ENCODE measurements at regions not wholly inside any gene's neighbourhood (a gene's known extent, or its start where the extent isn't known, plus 50 kb on each side); places are given as distances from the start of the nearest gene placed in this dataset.
"Not testable (repeated sequence)": the region's sequence is repeated elsewhere in the genome, so short reads cannot be mapped to it uniquely, and the experiment has no call there.

DNA sequence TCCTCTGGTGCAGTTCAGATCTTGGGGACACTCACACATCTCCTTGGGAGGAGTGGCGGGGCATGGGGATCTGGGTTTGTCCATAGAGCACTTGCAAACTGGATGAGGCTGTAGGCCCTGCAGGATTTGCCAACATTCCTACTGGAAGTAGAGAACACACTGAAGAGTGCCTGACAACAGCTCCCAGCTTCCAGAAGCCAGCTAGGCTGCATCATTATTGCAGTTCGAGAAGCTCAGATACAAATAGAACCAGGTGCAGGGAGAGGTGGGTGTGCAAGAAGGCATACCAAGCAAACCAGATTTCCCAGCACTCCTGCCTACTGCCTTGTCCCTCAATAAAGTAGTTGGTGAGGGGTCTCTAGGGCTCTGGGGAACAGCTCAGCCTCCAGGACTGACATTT lies 52.5 kb downstream of the RHOB start:
- peaks cover 7 to 9% of the 10 kb centered on the region in 2 donors for H3K4me1 ChIP-seq
- no peaks in the 10 kb centered on the region for H3K36me3 ChIP-seq
- TF ChIP-seq CTCF (IDR thresholded peaks at IDR 0.05) (no peak), POLR2A (IDR thresholded peaks at IDR 0.05) (no peak)
- no peaks in the 10 kb centered on the region for H3K9me3 ChIP-seq
- WGBS, 2 donors = 91 to 94% methylated on average over 2 of the region's 2 CpGs
- intact Hi-C loops (cut with DNase I) = no loop called here
- no peak overlapping the region for H3K27ac ChIP-seq
- no peaks in the 10 kb centered on the region for H3K27me3 ChIP-seq
- no peak overlapping the region for H3K4me3 ChIP-seq (replicated peaks in 1 of 3)
- no peak for DNase-seq

GRCh38 chr2:20501974-20502373 lies 55.1 kb downstream of the RHOB start:
- Histone ChIP-seq H3K9me3 (no peaks in the 10 kb centered on the region), H3K4me1 (no peaks in the 10 kb centered on the region), H3K36me3 (no peaks in the 10 kb centered on the region), H3K27me3 (no peaks in the 10 kb centered on the region), H3K27ac (no peak overlapping the region), H3K4me3 (replicated peaks in 1 of 3) (no peak overlapping the region)
- 74 to 91% methylated on average over 4 of the region's 4 CpGs for WGBS, 2 donors
- intact Hi-C loops (cut with DNase I) = no loop called here
- TF ChIP-seq POLR2A (IDR thresholded peaks at IDR 0.05) = no peak
- TF ChIP-seq CTCF (IDR thresholded peaks at IDR 0.05) = no peak
- DNase-seq = no peak

DNA sequence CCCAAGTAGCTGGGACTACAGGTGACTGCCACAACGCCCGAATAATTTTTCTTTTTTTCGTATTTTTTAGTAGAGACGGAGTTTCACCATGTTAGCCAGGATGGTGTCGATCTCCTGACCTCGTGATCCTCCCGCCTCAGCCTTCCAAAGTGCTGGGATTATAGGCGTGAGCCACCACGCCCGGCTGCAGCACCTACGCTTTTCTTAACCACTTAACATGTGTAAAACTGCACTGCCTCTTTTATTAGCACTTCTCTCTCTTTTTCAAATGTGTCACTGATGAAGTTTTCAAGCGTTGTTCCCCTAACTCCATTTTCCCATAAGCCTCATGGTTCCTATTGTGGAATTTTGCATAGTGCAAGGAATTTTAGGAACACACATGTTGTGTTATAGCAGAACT lies 55.6 kb downstream of the RHOB start:
- WGBS, 2 donors = 89 to 94% methylated on average over 12 of the region's 12 CpGs
- H3K9me3 ChIP-seq; H3K27ac ChIP-seq; H3K36me3 ChIP-seq; intact Hi-C loops (cut with DNase I); H3K4me1 ChIP-seq; H3K27me3 ChIP-seq; DNase-seq; H3K4me3 ChIP-seq (replicated peaks in 1 of 3): not testable (repeated sequence)

GRCh38 chr2:20504174-20504573 lies 57.3 kb downstream of the RHOB start:
- DNase-seq = no peak

DNA sequence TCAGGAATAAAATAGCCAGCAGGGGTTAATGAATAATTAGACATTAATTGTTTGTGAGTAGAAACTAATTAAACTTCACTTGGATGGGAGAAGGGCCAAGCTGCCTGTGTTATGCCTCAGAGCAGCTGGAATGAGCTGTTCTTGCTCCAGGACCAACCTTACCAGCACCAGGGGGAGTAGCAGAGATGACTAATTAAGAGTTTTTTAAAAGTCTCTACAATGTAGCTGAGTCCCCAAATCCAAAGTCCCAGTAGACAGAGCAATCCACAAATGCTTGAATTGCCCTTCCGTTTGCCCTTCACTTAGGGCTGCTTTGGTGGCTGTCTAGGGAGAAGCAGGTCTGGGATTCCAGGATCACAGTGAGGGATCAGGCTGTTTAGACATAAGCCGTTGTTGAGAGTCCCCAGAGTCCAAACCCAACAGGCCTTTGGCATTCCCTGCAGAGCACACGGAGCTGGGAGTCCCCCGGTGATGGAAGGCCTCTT lies 59.4 kb downstream of the RHOB start:
- WGBS, 2 donors = 68 to 94% methylated on average over 4 of the region's 4 CpGs
- Histone ChIP-seq H3K4me3 (replicated peaks in 1 of 3) (no peak overlapping the region), H3K36me3 (no peaks in the 10 kb centered on the region), H3K27ac (no peak overlapping the region), H3K4me1 (peaks cover 0 to 9% of the 10 kb centered on the region in 2 donors), H3K27me3 (no peaks in the 10 kb centered on the region), H3K9me3 (no peaks in the 10 kb centered on the region)
- DNase-seq = no peak
- TF ChIP-seq POLR2A (IDR thresholded peaks at IDR 0.05) (no peak), CTCF (IDR thresholded peaks at IDR 0.05) (no peak)
- intact Hi-C loops (cut with DNase I) = no loop called here

More at GRCh38 chr2:20504174-20504573, 57.3 kb downstream of the RHOB start:
- intact Hi-C loops (cut with DNase I) = no loop called here
- H3K4me3 ChIP-seq (replicated peaks in 1 of 3) = no peak overlapping the region
- TF ChIP-seq POLR2A (IDR thresholded peaks at IDR 0.05) = no peak
- no peak for TF ChIP-seq CTCF (IDR thresholded peaks at IDR 0.05)
- H3K4me1 ChIP-seq = no peaks in the 10 kb centered on the region
- no peak overlapping the region for H3K27ac ChIP-seq
- H3K9me3 ChIP-seq = no peaks in the 10 kb centered on the region
- no peaks in the 10 kb centered on the region for H3K27me3 ChIP-seq
- H3K36me3 ChIP-seq = no peaks in the 10 kb centered on the region

- intact Hi-C loops (cut with DNase I) = no loop called here
- Histone ChIP-seq H3K36me3 (no peaks in the 10 kb centered on the region), H3K4me3 (replicated peaks in 1 of 3) (no peak overlapping the region), H3K4me1 (peaks cover 0 to 9% of the 10 kb centered on the region in 2 donors), H3K27ac (no peak overlapping the region), H3K27me3 (no peaks in the 10 kb centered on the region), H3K9me3 (no peaks in the 10 kb centered on the region)
- DNase-seq = no peak
- TF ChIP-seq CTCF (IDR thresholded peaks at IDR 0.05) (no peak), POLR2A (IDR thresholded peaks at IDR 0.05) (no peak)
- 63 to 74% methylated on average over 4 to 5 of the region's 5 CpGs for WGBS, 2 donors
Observed at GRCh38 chr2:20507166-20507692, 60.4 kb downstream of the RHOB start.

Measured in thyroid gland (tissue), 4 donors.